ENCODE measurements at regions not wholly inside any gene's neighbourhood (a gene's known extent, or its start where the extent isn't known, plus 50 kb on each side); places are given as distances from the start of the nearest gene placed in this dataset.

GRCh38 chr3:34742151-34742550, 897.2 kb upstream of the ARPP21 start:
- no peak overlapping the region for H3K4me3 ChIP-seq (ENCODE audit: low read depth, low read length)
- DNase-seq (ENCODE audit: low read depth): no peak
- TF ChIP-seq CTCF (IDR thresholded peaks at IDR 0.05; ENCODE audit: low read depth, low read length, missing control alignments): no peak

- DNase-seq (ENCODE audit: low read depth): no peak
- no peak overlapping the region for H3K4me3 ChIP-seq (ENCODE audit: low read depth, low read length)
- TF ChIP-seq CTCF (IDR thresholded peaks at IDR 0.05; ENCODE audit: low read depth, low read length, missing control alignments): no peak
Observed at GRCh38 chr3:34758630-34759261, 880.6 kb upstream of the ARPP21 start.

- TF ChIP-seq CTCF (IDR thresholded peaks at IDR 0.05; ENCODE audit: low read depth, low read length, missing control alignments): no peak
- DNase-seq (ENCODE audit: low read depth): no peak
- H3K4me3 ChIP-seq (ENCODE audit: low read depth, low read length): no peak overlapping the region
Observed at GRCh38 chr3:34777386-34777785, 861.9 kb upstream of the ARPP21 start.

GRCh38 chr3:34779092-34779491, 860.2 kb upstream of the ARPP21 start:
- no peak for DNase-seq (ENCODE audit: low read depth)
- no peak overlapping the region for H3K4me3 ChIP-seq (ENCODE audit: low read depth, low read length)
- no peak for TF ChIP-seq CTCF (IDR thresholded peaks at IDR 0.05; ENCODE audit: low read depth, low read length, missing control alignments)

- no peak overlapping the region for H3K4me3 ChIP-seq (ENCODE audit: low read depth, low read length)
- no peak for DNase-seq (ENCODE audit: low read depth)
- no peak for TF ChIP-seq CTCF (IDR thresholded peaks at IDR 0.05; ENCODE audit: low read depth, low read length, missing control alignments)
Observed at GRCh38 chr3:34780294-34780693, 859.0 kb upstream of the ARPP21 start.

- TF ChIP-seq CTCF (IDR thresholded peaks at IDR 0.05; ENCODE audit: low read depth, low read length, missing control alignments): no peak
- no peak for DNase-seq (ENCODE audit: low read depth)
- no peak overlapping the region for H3K4me3 ChIP-seq (ENCODE audit: low read depth, low read length)
Observed at GRCh38 chr3:34780973-34781372, 858.4 kb upstream of the ARPP21 start.

- DNase-seq (ENCODE audit: low read depth): no peak
- H3K4me3 ChIP-seq (ENCODE audit: low read depth, low read length): no peak overlapping the region
- TF ChIP-seq CTCF (IDR thresholded peaks at IDR 0.05; ENCODE audit: low read depth, low read length, missing control alignments): no peak
Observed at GRCh38 chr3:34782871-34783270, 856.5 kb upstream of the ARPP21 start.

Data from GM12864 (cell line).